A673 (cell line): ENCODE measurements at regions not wholly inside any gene's neighbourhood (a gene's known extent, or its start where the extent isn't known, plus 50 kb on each side); places are given as distances from the start of the nearest gene placed in this dataset.

Experiments
- CTCF ChIP-seq: fragments of 300-800, 200-600 bp; sonication (generic); conservative IDR thresholded peaks from 2 replicates; pipeline ENCODE4 v1.5.1; 2017; ENCODE audit warnings: low read depth, mild to moderate bottlenecking, antibody characterized with exemption, low read length, moderate library complexity, mixed read lengths
- EZH2 ChIP-seq: fragments of 200-600 bp; sonication (generic); IDR thresholded peaks from 2 replicates; pipeline ENCODE4 v1.6.1; 2017; ENCODE audit warnings: borderline replicate concordance, low read depth, mild to moderate bottlenecking, mixed read lengths, antibody characterized with exemption, low read length; ENCODE audit not compliant: poor library complexity, severe bottlenecking

GRCh38 chr12:77167801-77168200, 102.4 kb upstream of the E2F7 start:
- no peak for TF ChIP-seq CTCF
- no peak for TF ChIP-seq EZH2
